Activated CD4-positive, alpha-beta T cell treated with anti-CD3 and anti-CD28 coated beads, Interleukin-2, amount 50 U/mL, for 48 hours (primary cell): ENCODE measurements at regions not wholly inside any gene's neighbourhood (a gene's known extent, or its start where the extent isn't known, plus 50 kb on each side); places are given as distances from the start of the nearest gene placed in this dataset.

Experiments
- DNase-seq, 2 experiments: peaks; one replicate each; pipeline ENCODE4 v3.0.0-alpha.2; 2020

- DNase-seq = no peak
Observed at GRCh38 chr13:53206455-53206854, 177.8 kb downstream of the OLFM4 start.

DNA sequence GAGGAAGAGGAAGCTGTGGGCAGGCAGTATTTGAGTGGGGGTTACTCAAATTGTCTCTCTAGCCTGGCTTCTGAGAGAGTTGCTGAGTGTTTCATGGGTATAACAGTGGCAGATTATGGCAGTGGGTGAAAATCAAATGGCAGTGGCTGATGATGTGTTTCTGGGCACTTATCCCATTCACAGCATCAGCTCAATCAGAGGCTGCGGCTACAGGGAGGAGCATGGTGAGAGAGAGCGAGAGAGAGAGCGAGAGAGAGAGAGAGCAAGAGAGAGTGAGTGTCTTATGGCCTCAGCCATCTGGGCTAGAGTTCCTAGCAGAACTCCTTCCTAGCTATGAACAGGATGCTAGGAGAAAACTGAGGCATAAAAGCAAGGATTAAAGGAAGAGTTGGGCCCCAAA, 178.9 kb downstream of the OLFM4 start:
- DNase-seq = no peak

DNA sequence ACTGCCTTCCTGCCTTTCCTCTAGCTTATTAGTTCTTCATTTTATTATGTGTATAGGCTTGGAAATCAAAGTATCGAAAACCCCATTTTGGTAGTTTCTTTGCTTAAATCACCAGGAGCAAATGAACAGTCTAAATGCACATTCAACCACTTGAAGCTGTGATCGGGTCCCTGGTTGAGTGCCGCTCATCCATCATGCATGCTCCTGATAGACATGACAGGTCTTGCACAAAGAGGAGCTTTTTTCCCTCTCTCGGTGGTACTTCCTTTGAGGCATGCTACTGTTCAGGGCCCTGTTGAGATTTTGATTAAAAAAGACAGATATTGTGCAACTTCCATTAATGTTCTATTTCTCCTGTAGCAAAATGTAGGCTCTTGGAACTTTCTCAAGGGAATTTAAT, 185.8 kb downstream of the OLFM4 start:
- DNase-seq = no peak

GRCh38 chr13:53215563-53215962, 186.9 kb downstream of the OLFM4 start:
- DNase-seq = no peak

DNA sequence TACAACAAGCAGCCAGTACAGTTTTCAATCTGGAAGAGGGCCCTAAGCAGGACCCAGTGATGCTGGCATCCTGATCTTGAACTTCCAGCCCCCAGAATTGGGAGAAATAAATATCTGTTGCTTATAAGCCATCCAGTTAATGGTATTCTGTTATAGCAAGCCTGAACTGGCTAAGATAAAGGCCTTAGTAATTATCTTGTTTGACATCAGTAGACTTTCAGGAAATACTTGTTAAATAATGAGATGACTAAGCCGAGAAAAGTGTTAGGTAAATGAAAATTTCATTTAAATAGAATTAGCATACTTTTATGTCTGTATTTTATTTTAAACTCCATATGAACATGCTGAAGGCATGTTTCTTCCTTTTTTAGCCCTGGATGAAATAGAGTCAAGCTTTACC, 188.2 kb downstream of the OLFM4 start:
- no peak for DNase-seq

GRCh38 chr13:53217194-53217593, 188.6 kb downstream of the OLFM4 start:
- DNase-seq = no peak

DNA sequence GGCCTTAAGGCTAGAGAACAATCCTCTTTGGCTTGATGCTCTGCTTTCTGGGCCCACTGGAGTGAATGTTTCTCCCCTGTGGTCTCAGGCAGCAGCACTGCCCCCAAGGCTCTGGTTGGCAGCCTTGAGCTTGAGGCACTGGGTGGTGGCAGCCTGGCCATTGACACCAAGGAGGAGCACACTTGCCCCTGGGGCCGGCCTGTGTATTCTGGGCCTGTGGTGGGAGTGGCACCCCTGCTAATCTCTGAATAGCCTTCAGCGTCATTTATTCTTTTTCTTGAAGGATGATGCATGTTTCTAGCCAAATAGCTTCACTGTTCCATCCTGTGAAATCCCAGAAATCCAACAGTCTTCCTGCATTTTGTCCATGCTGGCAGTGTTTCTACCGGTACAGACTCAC, 191.4 kb downstream of the OLFM4 start:
- DNase-seq = no peak

DNA sequence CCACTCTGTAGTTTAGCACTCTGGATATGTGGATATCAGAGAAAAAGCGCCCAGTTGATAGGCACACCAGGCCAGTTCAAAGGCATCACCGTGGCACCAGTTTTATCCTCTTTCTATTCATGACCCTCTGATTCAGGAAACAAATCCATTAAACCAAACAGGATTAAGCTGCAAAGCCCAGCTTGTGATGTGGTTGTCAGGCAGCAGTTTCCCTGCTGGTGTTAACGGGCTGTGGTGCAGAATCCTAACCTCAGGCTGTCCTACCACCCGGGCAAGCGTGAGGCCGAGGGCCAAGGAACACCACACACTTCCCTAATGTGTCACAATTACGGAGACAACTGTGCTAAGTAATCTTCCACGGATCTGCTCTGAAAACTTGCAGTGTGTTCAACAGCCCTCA, 209.1 kb downstream of the OLFM4 start:
- DNase-seq = no peak

DNA sequence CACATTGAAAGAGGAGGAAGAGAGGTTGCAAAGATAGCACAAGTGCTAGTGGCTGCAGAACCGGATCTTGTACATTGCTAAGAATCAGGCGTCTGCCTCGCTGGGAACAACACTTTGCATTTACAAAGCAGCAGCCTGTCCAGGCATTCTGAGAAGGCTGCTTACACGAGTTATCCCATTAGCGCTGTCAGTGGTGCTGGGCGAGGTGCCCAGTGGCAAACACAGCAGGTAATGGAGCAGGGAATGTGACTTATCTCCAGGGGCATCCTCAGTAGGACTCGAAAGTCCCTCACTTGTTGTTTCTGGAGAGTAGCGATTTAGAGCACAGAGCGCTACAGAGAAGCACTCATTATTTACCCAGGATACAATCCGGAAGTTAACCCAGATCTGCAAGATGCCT, 209.6 kb downstream of the OLFM4 start:
- DNase-seq = no peak

GRCh38 chr13:53240401-53241025, 211.9 kb downstream of the OLFM4 start:
- DNase-seq = no peak

- DNase-seq = no peak
Observed at GRCh38 chr13:53241891-53242348, 213.3 kb downstream of the OLFM4 start.

DNA sequence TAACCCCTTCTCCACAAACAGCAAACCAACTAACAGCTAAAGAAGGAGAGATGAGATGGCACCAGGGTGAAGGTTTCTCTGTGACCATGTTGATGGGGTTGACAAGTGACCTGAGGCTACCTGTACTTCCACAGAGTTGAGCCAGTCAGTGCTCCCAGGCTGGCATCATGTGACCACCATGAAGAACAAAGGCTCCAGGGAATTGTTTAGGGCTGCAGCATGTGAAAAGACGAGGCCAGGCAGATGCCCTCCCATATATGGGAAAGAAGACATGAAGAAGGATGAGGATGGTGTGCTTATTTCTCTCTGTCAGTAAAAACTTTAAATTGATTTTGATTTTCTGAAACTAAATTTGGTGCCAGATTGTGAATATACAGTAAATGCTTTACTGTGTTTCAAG, 220.6 kb downstream of the OLFM4 start:
- DNase-seq = no peak

DNA sequence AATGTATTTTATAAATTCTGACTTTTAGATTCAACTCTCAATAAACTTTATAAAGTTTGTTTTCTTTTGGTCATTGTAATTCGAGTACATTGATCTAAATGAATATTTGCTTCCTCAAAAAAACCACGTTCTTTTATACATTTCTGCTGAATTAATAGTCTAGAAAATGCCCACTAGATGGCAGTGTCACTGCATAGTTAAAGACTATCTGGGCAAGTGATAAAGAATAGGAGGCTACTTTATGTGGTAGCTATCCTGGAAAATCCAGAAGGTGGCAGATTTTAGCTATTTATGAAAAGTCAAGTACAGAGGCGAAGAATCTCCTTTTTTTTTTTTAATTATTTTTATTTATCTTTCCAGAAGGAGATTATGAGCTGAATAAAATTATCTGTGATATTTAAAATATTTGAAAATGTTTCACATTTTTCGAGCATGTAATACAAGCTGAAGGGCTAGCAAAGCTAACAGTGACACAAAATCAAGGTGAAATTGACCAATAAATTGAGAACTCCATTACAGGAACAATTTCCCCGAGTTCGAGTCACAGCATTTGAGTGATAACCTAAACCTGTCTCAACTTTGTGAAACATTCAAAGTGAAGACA, 221.8 kb downstream of the OLFM4 start:
- no peak for DNase-seq

DNA sequence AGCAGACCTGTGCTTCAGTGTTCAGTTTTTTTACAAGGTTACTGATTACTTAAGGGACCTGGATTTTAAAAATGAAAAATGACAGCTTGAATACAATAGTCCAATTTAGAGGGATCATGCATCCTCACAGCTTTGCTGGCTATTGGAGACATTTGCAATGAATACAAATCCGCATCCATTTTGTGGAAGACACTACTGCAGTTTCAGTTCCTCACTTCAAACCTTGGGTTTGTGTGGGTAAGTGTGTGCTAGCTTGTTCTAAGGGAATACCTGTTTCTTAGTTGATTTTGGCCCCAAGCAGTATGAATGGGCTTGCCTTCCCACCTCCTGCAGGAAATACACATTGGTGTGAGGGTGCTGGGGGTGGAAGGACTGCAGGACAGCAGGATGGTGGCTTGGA, 222.4 kb downstream of the OLFM4 start:
- no peak for DNase-seq

GRCh38 chr13:53254500-53254899, 225.9 kb downstream of the OLFM4 start:
- DNase-seq = no peak

DNA sequence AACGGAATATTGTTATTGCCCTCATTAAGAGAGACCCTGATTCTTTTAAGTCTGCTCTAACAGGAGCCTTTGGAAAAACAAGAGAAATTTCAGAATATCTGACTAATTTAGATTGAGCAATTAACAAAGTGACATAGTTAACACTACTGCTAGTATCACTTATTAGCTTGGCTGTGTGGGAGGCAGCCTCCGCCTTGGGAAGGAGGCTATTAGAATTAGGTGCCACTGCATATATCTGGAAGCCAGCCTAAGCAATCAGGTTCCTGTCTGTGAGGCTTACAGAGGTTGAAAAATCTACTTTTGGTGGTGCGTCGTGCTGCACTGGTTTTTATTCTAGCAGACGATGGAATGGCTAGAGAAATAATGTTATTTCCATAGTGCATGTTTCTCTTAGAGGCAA, 227.2 kb downstream of the OLFM4 start:
- DNase-seq = no peak

GRCh38 chr13:53260594-53260993, 232.0 kb downstream of the OLFM4 start:
- DNase-seq = no peak

DNA sequence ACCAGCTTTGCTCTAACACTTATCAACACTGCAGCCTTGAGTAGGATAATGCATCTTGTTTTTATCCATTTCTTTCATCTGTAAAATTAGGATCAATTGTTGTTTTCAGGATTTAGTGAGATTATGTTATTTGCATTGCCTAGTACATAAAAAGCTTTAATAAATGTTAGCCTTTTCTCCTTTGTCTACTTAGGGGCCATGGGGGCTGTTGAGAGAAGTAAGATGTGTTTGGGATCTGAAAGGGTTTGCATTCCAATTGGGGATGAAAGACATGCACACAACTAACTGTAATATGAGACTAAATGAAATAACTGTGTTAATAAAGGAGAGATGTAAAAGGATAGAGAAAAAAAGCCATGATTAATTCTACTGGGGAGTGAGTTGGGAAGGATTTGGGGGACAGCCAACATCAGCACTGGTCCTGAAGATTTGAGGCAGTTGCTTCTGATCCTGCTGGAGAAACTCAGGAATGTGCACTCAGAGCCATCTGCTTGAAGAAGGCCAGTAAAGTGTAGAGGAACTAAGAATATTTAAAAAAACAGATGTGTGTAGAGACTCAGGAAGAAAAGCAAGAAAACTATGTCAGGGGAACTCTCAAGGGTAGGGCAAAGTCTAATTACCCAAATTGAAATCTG, 236.3 kb downstream of the OLFM4 start:
- no peak for DNase-seq

- no peak for DNase-seq
Observed at GRCh38 chr13:53266757-53267156, 238.1 kb downstream of the OLFM4 start.

- DNase-seq = no peak
Observed at GRCh38 chr13:53269634-53270033, 241.0 kb downstream of the OLFM4 start.

GRCh38 chr13:53272873-53273272, 244.3 kb downstream of the OLFM4 start:
- no peak for DNase-seq

DNA sequence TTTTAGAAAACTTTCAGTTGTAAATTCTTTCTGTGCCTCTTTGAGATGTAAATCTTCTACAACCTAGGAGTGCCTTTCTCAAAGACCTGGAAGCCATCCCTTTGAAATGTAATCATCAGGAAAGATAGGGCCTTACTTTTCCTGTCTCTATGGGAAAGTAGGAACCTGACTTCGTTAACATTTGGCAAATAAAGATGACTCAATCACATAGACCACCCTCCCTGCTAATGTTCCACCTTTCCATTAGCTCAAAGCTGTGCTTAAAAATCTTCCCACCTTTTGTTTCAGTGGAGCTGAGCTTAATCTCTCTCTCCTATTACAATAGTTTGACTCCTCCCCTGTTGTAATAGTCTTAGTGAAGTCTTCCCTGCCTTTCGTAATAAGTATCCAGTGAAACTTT, 247.7 kb downstream of the OLFM4 start:
- no peak for DNase-seq

DNA sequence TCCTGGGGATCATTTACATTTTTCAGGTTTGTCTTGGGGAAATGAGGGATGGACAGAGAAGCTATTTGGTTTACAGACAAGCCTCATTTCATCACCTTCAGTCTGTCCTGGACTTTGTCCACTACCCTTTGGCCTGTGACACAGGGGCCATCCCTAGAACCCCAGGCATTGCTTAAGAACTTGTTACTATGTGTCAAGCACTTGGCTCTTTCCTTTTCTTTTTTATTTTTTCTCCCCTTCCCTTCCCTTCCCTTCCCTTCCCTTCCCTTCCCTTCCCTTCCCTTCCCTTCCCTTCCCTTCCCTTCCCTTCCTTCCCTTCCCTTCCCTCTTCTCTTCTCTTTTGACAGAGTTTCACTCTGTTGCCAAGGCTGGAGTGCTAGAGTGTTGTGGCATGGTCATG, 253.1 kb downstream of the OLFM4 start:
- no peak for DNase-seq

DNA sequence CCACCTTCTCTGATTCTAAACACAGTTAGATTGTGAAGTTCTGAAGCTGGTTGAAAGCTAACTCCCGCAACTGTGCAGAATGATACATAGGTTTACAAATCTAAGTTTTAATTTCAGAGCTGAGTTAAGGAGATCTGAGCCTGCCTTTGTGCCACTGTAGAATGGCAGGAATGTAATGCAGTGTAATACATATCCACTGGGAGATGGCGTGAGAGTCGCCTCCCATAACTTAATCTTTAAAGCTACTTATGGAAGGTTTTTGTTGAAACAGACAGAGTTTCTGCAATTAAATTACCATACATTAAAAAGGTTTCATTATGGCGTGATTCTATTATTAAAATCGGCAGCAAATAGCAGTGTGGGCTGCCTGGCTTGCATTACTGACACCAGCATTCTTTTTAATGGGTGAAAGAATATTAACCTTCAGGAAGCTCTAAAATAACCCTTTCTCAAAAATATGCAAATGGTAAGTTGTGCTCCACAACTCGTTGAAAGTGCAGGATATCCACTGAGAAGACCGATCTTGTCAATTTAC, 257.4 kb downstream of the OLFM4 start:
- DNase-seq = no peak
